NB4 (cell line): ENCODE measurements at regions not wholly inside any gene's neighbourhood (a gene's known extent, or its start where the extent isn't known, plus 50 kb on each side); places are given as distances from the start of the nearest gene placed in this dataset.

Source experiments
- DNase-seq: peaks from one replicate; pipeline ENCODE4 v3.0.0; 2010; ENCODE audit warnings: low read depth
- H3K4me3 ChIP-seq: one replicate; pipeline ENCODE4 v1.5.1; 2011; ENCODE audit warnings: mild to moderate bottlenecking, low read depth, low read length, moderate library complexity
- MYC ChIP-seq: IDR thresholded peaks from 2 replicates; pipeline ENCODE4 v1.6.1; 2011; ENCODE audit warnings: low read depth, low read length
- POLR2A ChIP-seq: IDR thresholded peaks from 2 replicates; pipeline ENCODE4 v1.6.1; 2011; ENCODE audit warnings: mild to moderate bottlenecking; ENCODE audit not compliant: insufficient read length; ENCODE audit errors: extremely low read depth
- TF ChIP-seq, protein P1 (sequence below): IDR thresholded peaks from one replicate; pipeline ENCODE4 v1.5.1; 2012; ENCODE audit warnings: low read depth, low read length
- TF ChIP-seq, protein P2 (sequence below): IDR thresholded peaks from 2 replicates; pipeline ENCODE4 v1.6.1; 2011; ENCODE audit warnings: low read depth, low read length

DNA sequence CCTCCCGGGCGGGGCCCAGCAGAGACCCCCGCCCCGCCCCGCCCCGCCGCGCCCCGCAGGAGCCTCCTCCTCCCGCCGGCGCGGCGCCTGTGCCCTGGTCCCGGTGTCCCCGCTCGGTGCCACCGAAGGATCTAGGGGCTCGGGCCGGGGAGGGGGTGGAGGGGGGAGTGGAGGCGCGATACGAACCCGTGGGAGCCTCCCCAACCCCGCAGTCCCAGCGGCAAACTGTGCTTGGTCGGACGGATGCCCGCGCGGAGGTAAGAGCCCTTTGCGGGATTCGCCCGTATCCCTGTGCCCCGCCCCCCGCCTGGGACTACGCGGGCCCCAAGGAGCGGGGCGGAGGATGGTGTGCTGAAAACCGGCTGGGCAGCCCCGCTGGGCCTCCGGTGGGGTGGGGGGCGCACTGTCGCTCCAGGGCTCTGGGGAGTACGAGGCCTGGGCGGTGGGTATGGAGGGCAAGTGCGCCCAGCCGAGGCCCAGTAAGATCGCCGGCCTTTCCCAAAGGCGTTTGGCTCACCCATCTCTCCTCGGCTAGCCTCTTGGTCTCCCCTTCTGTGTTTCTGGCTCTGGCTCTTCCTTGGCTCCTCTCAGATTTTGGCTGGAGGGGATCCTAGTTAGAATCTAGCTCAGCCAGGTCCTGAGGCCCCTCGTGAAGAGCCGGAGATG lies 65.6 kb upstream of the POLG start:
- TF ChIP-seq, protein P1, sequence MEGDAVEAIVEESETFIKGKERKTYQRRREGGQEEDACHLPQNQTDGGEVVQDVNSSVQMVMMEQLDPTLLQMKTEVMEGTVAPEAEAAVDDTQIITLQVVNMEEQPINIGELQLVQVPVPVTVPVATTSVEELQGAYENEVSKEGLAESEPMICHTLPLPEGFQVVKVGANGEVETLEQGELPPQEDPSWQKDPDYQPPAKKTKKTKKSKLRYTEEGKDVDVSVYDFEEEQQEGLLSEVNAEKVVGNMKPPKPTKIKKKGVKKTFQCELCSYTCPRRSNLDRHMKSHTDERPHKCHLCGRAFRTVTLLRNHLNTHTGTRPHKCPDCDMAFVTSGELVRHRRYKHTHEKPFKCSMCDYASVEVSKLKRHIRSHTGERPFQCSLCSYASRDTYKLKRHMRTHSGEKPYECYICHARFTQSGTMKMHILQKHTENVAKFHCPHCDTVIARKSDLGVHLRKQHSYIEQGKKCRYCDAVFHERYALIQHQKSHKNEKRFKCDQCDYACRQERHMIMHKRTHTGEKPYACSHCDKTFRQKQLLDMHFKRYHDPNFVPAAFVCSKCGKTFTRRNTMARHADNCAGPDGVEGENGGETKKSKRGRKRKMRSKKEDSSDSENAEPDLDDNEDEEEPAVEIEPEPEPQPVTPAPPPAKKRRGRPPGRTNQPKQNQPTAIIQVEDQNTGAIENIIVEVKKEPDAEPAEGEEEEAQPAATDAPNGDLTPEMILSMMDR, result no peak
- no peak for TF ChIP-seq POLR2A
- TF ChIP-seq, protein P2, sequence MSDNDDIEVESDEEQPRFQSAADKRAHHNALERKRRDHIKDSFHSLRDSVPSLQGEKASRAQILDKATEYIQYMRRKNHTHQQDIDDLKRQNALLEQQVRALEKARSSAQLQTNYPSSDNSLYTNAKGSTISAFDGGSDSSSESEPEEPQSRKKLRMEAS, result no peak
- no peak for TF ChIP-seq MYC
- DNase-seq, result no peak
- no peak overlapping the region for H3K4me3 ChIP-seq

DNA sequence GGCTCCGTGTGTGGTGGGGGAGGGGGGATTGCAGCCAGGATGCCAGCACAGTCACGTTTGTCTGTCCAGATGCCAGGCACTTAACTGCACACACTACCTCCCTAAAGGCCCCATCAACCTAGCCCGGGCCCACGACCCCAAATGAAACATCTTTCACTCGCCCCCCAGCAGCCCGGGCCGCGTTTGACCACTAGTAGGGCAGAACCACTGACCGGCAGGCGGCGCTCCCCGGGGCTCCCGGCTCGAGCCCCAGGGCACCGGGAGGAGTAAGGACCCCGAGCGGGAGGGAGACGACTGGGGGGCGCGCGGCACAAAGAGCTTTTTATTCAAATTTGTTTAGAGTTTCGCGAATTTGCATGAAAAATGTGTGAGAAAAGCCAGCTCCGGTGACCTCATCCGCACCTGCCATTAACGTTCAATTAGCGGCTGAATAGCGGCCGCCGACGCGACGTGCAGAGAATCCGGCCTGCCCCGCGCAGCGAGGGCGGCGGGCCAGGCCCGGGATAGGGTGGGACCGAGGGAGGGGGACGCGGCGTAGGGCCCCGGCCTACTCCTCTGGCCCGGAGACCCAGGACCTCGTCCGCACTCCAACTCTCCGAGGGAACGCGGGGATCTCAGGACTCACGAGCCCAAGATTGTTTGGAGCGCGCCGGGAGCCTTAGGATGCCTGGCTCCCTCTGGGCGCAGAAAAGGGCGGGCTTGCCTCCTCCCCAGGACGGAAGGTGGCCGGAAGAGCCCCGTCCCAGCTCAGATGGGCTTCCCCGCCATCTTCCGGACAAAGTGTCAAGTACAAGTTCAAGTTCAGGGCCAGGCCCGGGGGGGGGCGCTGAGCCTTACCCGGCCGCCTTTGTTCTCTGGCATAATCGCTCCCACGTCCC lies 64.9 kb upstream of the POLG start:
- TF ChIP-seq, protein P1, result no peak
- TF ChIP-seq POLR2A (no peak), MYC (no peak)
- TF ChIP-seq, protein P2, result no peak
- no peak for DNase-seq
- H3K4me3 ChIP-seq, result no peak overlapping the region

DNA sequence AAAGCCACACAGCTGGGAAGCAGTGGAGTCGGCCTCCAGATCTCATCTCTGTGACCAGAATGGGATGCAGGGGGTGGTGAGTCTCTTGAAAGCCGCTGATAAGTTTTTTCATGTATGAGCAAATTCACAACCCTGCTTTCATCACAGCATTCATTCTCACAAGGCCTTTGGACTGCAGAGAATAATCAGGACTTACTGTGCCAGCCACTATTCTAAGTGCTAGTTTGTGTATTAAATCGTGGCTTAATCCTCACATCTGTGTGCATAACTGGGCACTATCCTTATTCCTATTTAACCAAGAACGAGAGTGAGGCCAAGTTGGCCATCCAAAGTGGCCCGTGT lies 64.2 kb upstream of the POLG start:
- H3K4me3 ChIP-seq, result no peak overlapping the region
- TF ChIP-seq, protein P1, result no peak
- TF ChIP-seq MYC, result no peak
- TF ChIP-seq, protein P2, result no peak
- TF ChIP-seq POLR2A, result no peak

DNA sequence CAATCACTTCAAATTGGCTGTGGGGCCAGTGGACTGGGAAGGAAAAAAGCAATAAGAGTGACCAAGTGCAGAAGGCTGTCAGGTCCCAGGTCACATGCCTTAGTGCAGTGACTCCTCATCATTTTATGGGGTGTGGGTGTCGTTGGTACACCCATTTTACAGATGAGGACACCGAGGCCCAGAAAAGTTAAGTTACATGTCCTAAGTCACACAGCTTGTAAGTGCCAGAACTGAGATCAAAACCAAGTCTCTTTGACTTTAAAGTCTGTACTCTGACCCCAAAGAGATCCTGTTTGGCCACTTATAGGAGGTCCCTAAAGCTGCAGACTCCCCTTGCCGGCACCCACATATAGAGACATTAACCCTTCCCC lies 63.0 kb upstream of the POLG start:
- no peak overlapping the region for H3K4me3 ChIP-seq
- TF ChIP-seq, protein P1, result no peak
- TF ChIP-seq MYC (no peak), POLR2A (no peak)
- TF ChIP-seq, protein P2, result no peak
- DNase-seq, result no peak

More for the DNA sequence above, 64.2 kb upstream of the POLG start:
- DNase-seq, result no peak

DNA sequence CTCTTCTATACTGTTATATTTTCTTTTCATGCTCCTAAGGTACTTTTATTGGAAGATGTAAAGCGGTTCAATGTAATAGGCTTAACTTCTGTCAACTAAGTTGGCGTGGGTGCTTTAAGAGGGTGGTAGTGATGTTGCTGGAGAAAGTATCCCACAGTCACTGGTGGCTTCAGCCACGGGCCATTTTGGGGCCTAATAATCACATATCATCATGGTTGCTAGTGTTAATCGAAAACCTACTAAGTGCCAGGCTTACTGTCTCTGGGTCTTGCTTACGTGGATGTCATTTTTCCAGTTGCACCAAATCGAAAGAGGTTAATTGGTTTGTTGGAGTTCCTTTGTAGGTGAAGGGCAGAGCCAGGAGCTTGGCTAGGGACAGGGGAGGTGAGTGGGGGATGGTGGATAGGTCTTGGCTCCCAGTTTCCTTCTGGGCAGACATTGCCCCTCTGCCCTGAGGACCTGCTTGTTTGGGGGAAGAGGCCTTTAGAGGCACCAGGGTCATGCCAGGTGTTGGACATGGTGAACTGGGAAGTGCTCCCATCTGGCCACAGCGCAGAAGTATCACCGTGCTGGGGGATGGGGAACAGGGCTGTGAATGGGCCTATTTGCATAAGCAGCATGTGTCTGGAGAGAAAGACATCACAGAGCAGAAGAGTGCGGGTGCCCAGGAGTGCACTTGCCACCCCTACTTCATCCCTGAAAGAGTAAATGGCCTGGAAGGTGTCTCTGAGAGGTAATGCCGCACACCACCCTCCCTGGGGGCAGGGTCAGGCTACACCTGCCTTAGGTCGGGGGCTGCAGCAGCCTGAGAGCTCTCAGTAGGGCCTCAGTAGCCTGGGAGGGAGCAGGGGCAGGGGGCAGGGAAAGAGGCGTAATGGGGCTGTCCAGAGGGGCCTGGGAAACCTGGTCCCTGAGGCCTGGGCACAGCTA lies 62.4 kb upstream of the POLG start:
- DNase-seq, result peak; percentile 56
- TF ChIP-seq MYC (peak; percentile 43; the same call in 1 of the 2 replicates), POLR2A (no peak)
- TF ChIP-seq, protein P2, result peak; percentile 47
- TF ChIP-seq, protein P1, result no peak
- H3K4me3 ChIP-seq, result no peak overlapping the region
